Colonic mucosa (tissue), 4 donors: ENCODE measurements at regions not wholly inside any gene's neighbourhood (a gene's known extent, or its start where the extent isn't known, plus 50 kb on each side); places are given as distances from the start of the nearest gene placed in this dataset.

ENCODE experiments used
- DNase-seq: peaks from one replicate; pipeline ENCODE4 v3.0.0-alpha.2; 2020
- H3K27ac ChIP-seq: fragments of 200-600 bp; one replicate; pipeline ENCODE4 v1.8.0; 2021
- H3K27me3 ChIP-seq: fragments of 200-600 bp; one replicate; pipeline ENCODE4 v1.8.0; 2021
- H3K36me3 ChIP-seq: fragments of 200-600 bp; one replicate; pipeline ENCODE4 v1.8.0; 2021
- H3K4me1 ChIP-seq: fragments of 200-600 bp; one replicate; pipeline ENCODE4 v1.8.0; 2021; ENCODE audit warnings: mild to moderate bottlenecking
- H3K4me3 ChIP-seq: fragments of 200-600 bp; one replicate; pipeline ENCODE4 v1.8.0; 2021
- H3K9ac ChIP-seq, 2 donors: one replicate each; pipeline ENCODE4 v1.7.0; 2013; ENCODE audit warnings: control low read depth in 2 of 2, low read depth in 2 of 2, low read length in 2 of 2
- H3K9me3 ChIP-seq: fragments of 200-600 bp; one replicate; pipeline ENCODE4 v1.8.0; 2021
- CTCF ChIP-seq: fragments of 200-600 bp; IDR thresholded peaks from one replicate; pipeline ENCODE4 v1.8.0; 2022; ENCODE audit warnings: antibody characterized with exemption, mild to moderate bottlenecking
- intact Hi-C: fragments of 100-400 bp; cut with DNase I; formaldehyde crosslinking; loops from one replicate; pipeline ENCODE4 v1.14.1; 2022
- donor health status: healthy.
- donor health status: DM: no; HTN: no; CAD: no.
- donor health status: DM: no; HTN: no; CAD: no.

DNA sequence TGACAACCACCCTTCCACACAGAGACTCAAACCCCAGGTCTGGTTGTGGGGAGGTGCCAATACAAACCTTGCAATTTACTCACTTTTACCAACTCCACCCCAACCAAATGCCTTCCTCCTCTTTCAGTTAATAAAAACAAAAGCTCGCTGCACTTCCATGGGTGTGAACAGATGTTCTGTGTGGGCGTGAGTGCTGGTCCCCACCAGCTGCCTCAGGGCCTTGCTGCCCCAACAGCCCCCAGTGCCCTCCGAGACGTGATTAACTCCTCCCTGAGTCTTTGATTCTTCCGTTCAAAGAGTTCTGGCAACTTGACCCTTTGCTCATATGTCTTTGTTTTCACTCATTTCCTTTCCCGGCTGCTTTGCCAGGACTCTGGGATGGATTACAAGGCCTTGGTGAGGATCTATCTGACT, 258.9 kb upstream of the CXCR4 start:
- intact Hi-C loops, result no loop called here
- no peak overlapping the region for H3K4me3 ChIP-seq
- no peak for DNase-seq
- H3K9me3 ChIP-seq, result no peaks in the 10 kb centered on the region
- TF ChIP-seq CTCF, result no peak
- no peak overlapping the region for H3K27ac ChIP-seq
- no peaks in the 10 kb centered on the region for H3K27me3 ChIP-seq
- H3K4me1 ChIP-seq, result no peaks in the 10 kb centered on the region
- H3K36me3 ChIP-seq, result no peaks in the 10 kb centered on the region
- no peak overlapping the region for H3K9ac ChIP-seq

DNA sequence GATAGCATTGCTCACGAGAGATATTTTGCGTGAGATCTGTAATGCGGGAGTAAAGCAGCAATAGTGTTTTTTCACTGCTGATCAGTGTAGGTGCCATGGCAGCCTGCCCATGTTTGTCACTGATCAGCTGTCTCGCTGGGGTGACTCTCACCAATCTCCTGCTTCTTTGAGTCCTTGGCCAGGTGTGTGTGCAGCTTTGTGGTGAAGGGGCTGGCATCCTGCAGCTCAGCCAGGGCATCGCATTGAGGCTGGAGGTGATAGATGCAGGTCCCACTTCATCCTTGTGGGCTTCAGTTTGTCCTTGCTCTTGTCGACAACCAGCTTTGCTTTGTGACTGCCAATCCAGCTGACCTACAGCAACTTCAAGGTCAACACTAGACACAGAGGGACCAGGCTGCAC, 258.3 kb upstream of the CXCR4 start:
- H3K9ac ChIP-seq, result no peak overlapping the region
- no peaks in the 10 kb centered on the region for H3K4me1 ChIP-seq
- no peaks in the 10 kb centered on the region for H3K36me3 ChIP-seq
- no peaks in the 10 kb centered on the region for H3K9me3 ChIP-seq
- intact Hi-C loops, result no loop called here
- no peak overlapping the region for H3K27ac ChIP-seq
- no peak for DNase-seq
- H3K27me3 ChIP-seq, result no peaks in the 10 kb centered on the region
- no peak overlapping the region for H3K4me3 ChIP-seq
- no peak for TF ChIP-seq CTCF

DNA sequence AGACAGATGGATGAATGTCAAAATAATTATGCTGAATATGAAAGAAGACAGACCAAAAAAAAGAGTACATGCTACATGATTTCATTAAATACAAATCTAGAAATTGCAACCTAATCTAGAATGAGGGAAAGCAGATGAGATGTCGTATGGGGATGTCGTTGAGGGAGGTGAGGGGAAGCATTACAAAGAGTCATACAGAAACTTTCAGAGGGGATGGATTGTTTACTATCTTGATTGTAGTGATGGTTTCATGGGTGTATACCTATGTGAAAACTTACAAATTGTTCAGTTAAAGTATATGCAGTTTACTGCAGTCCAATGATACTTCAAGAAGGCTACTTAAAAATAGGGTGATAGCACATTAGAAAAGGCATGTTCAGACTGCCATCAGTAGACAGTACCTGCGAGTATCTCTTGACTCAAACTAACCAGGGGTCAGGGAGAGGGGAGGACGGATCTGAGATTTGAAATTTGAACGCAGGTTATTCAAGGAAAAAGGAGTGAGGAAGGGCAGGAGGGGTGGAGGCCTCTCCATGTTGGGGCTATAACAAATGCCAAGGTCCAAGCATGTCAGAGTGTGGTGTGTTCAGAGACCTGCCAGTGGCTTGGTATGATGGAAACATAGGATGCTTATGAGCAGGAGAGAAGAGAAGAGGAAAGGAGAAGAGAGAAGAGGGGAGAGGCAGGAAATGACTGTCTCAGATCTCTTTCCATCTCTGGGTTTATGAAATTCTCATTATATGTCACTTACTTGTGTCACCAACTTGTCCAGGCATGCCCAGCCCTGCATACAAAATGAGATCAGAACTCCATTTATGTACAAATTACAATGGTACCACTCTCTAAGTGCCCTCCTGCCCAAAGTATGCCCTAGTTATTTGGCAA, 257.3 kb upstream of the CXCR4 start:
- no peaks in the 10 kb centered on the region for H3K9me3 ChIP-seq
- intact Hi-C loops, result no loop called here
- H3K9ac ChIP-seq, result no peak overlapping the region
- H3K27ac ChIP-seq, result no peak overlapping the region
- TF ChIP-seq CTCF, result no peak
- no peak overlapping the region for H3K4me3 ChIP-seq
- H3K36me3 ChIP-seq, result no peaks in the 10 kb centered on the region
- DNase-seq, result no peak
- H3K27me3 ChIP-seq, result no peaks in the 10 kb centered on the region
- no peaks in the 10 kb centered on the region for H3K4me1 ChIP-seq

DNA sequence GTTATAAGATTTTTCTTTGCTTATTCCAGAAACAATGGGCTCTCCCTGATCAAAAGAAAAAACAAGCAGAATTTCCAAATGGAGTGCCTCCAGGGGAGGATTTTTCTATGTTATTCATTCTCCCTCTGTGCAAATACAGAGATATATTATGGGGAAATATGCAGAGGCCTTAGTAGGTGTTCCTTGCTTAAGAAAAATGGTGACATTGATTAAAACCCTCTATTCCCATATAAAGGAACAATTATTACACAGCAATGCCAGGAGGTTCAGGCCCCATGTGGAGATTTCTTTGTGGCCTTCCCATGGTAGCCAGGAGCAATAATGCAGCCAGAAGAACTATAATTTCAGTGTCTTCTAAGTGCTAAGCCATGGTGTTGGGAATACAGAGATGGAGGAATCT, 255.9 kb upstream of the CXCR4 start:
- intact Hi-C loops, result no loop called here
- TF ChIP-seq CTCF, result no peak
- no peaks in the 10 kb centered on the region for H3K9me3 ChIP-seq
- DNase-seq, result no peak
- no peak overlapping the region for H3K27ac ChIP-seq
- no peak overlapping the region for H3K9ac ChIP-seq
- H3K36me3 ChIP-seq, result no peaks in the 10 kb centered on the region
- H3K27me3 ChIP-seq, result no peaks in the 10 kb centered on the region
- H3K4me1 ChIP-seq, result no peaks in the 10 kb centered on the region
- no peak overlapping the region for H3K4me3 ChIP-seq

DNA sequence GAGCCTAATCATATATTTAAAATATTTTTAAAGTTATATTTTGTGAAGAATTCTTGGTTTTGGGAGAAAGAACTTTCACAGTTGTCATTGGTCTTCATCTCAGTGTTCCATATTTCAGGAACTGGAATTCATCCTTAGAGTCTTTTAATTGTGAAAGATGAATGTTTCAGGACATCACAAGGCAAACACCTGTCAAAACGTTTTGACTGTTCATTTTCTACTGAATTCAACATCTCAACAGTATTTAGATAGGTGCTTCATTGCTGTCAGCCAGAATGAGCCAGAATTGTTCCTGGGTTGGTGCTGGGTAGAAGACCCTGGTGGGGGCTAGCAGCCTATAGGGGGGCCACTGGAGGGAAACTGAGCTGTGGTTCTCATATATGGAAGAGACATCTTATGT, 255.1 kb upstream of the CXCR4 start:
- TF ChIP-seq CTCF, result no peak
- Histone ChIP-seq H3K27me3 (no peaks in the 10 kb centered on the region), H3K27ac (no peak overlapping the region), H3K9ac (no peak overlapping the region), H3K36me3 (no peaks in the 10 kb centered on the region), H3K4me1 (no peaks in the 10 kb centered on the region), H3K4me3 (no peak overlapping the region), H3K9me3 (no peaks in the 10 kb centered on the region)
- intact Hi-C loops, result no loop called here
- no peak for DNase-seq
